ENCODE measurements at regions not wholly inside any gene's neighbourhood (a gene's known extent, or its start where the extent isn't known, plus 50 kb on each side); places are given as distances from the start of the nearest gene placed in this dataset.

- TF ChIP-seq POLR2A (IDR thresholded peaks at IDR 0.05) (no peak), CTCF (IDR thresholded peaks at IDR 0.05) (no peak), EP300 (IDR thresholded peaks at IDR 0.05; ENCODE audit: low read depth) (no peak), POLR2AphosphoS5 (IDR thresholded peaks at IDR 0.05) (no peak)
Measured at GRCh38 chr19:5273782-5274181, 66.8 kb downstream of the PTPRS start.

Measured in transverse colon (tissue), 4 donors.